ENCODE measurements at regions not wholly inside any gene's neighbourhood (a gene's known extent, or its start where the extent isn't known, plus 50 kb on each side); places are given as distances from the start of the nearest gene placed in this dataset.

GRCh38 chr20:60835876-60836275, 416.2 kb upstream of the CDH4 start:
- ATAC-seq (ENCODE audit: low read depth): no peak

GRCh38 chr20:60837173-60837770, 414.8 kb upstream of the CDH4 start:
- no peak overlapping the region for H3K27ac Mint-ChIP-seq
- peaks cover 2% of the 10 kb centered on the region for H3K27me3 Mint-ChIP-seq
- DNase-seq (ENCODE audit: low spot score in 2 of 2) (no peak), ATAC-seq (ENCODE audit: low read depth) (no peak)
- H3K4me1 Mint-ChIP-seq: no peaks in the 10 kb centered on the region
- no peaks in the 10 kb centered on the region for H3K36me3 Mint-ChIP-seq
- H3K4me3 Mint-ChIP-seq: no peak overlapping the region
- peaks cover 2% of the 10 kb centered on the region for H3K9me3 Mint-ChIP-seq

More at GRCh38 chr20:60835876-60836275, 416.2 kb upstream of the CDH4 start:
- no peak for DNase-seq (ENCODE audit: low spot score in 2 of 2)
- Mint-ChIP-seq H3K27ac (no peak overlapping the region), H3K4me1 (no peaks in the 10 kb centered on the region), H3K9me3 (peaks cover 4% of the 10 kb centered on the region), H3K4me3 (no peak overlapping the region), H3K27me3 (peaks cover 2% of the 10 kb centered on the region), H3K36me3 (no peaks in the 10 kb centered on the region)

- ATAC-seq (ENCODE audit: low read depth) (no peak), DNase-seq (ENCODE audit: low spot score in 2 of 2) (no peak)
- H3K27me3 Mint-ChIP-seq: peaks cover 2% of the 10 kb centered on the region
- H3K27ac Mint-ChIP-seq: no peak overlapping the region
- no peak overlapping the region for H3K4me3 Mint-ChIP-seq
- H3K36me3 Mint-ChIP-seq: no peaks in the 10 kb centered on the region
- H3K4me1 Mint-ChIP-seq: no peaks in the 10 kb centered on the region
- peaks cover 2% of the 10 kb centered on the region for H3K9me3 Mint-ChIP-seq
Observed at GRCh38 chr20:60838297-60838696, 413.8 kb upstream of the CDH4 start.

GRCh38 chr20:60840971-60841370, 411.1 kb upstream of the CDH4 start:
- H3K27me3 Mint-ChIP-seq: no peaks in the 10 kb centered on the region
- peaks cover 2% of the 10 kb centered on the region for H3K9me3 Mint-ChIP-seq
- no peak overlapping the region for H3K4me3 Mint-ChIP-seq
- DNase-seq (ENCODE audit: low spot score in 2 of 2) (no peak), ATAC-seq (ENCODE audit: low read depth) (no peak)
- H3K36me3 Mint-ChIP-seq: no peaks in the 10 kb centered on the region
- no peak overlapping the region for H3K27ac Mint-ChIP-seq
- no peaks in the 10 kb centered on the region for H3K4me1 Mint-ChIP-seq

GRCh38 chr20:60845146-60845545, 406.9 kb upstream of the CDH4 start:
- DNase-seq (ENCODE audit: low spot score in 2 of 2) (no peak), ATAC-seq (ENCODE audit: low read depth) (no peak)
- Mint-ChIP-seq H3K36me3 (no peaks in the 10 kb centered on the region), H3K9me3 (peaks cover 2% of the 10 kb centered on the region), H3K27ac (no peak overlapping the region), H3K4me3 (no peak overlapping the region), H3K4me1 (no peaks in the 10 kb centered on the region), H3K27me3 (no peaks in the 10 kb centered on the region)

- DNase-seq (ENCODE audit: low spot score in 2 of 2): no peak
- H3K27me3 Mint-ChIP-seq: no peaks in the 10 kb centered on the region
- ATAC-seq (ENCODE audit: low read depth): no peak
- H3K4me1 Mint-ChIP-seq: no peaks in the 10 kb centered on the region
- peaks cover 7% of the 10 kb centered on the region for H3K9me3 Mint-ChIP-seq
- H3K36me3 Mint-ChIP-seq: no peaks in the 10 kb centered on the region
- H3K27ac Mint-ChIP-seq: no peak overlapping the region
- H3K4me3 Mint-ChIP-seq: no peak overlapping the region
Observed at GRCh38 chr20:60851826-60852704, 400.0 kb upstream of the CDH4 start.

- Mint-ChIP-seq H3K4me3 (no peak overlapping the region), H3K9me3 (peaks cover 5% of the 10 kb centered on the region), H3K27ac (no peak overlapping the region), H3K36me3 (no peaks in the 10 kb centered on the region), H3K27me3 (no peaks in the 10 kb centered on the region), H3K4me1 (no peaks in the 10 kb centered on the region)
- ATAC-seq (ENCODE audit: low read depth): no peak
- DNase-seq (ENCODE audit: low spot score in 2 of 2): no peak
Observed at GRCh38 chr20:60857708-60858107, 394.4 kb upstream of the CDH4 start.

- Mint-ChIP-seq H3K9me3 (peaks cover 4% of the 10 kb centered on the region), H3K4me1 (no peaks in the 10 kb centered on the region), H3K27ac (no peak overlapping the region), H3K27me3 (no peaks in the 10 kb centered on the region), H3K36me3 (no peaks in the 10 kb centered on the region), H3K4me3 (no peak overlapping the region)
- ATAC-seq (ENCODE audit: low read depth) (no peak), DNase-seq (ENCODE audit: low spot score in 2 of 2) (no peak)
Observed at GRCh38 chr20:60862601-60863000, 389.5 kb upstream of the CDH4 start.

- Mint-ChIP-seq H3K9me3 (peaks cover 4% of the 10 kb centered on the region), H3K4me1 (no peaks in the 10 kb centered on the region), H3K4me3 (no peak overlapping the region), H3K27me3 (no peaks in the 10 kb centered on the region), H3K36me3 (no peaks in the 10 kb centered on the region), H3K27ac (no peak overlapping the region)
- ATAC-seq (ENCODE audit: low read depth): no peak
- no peak for DNase-seq (ENCODE audit: low spot score in 2 of 2)
Observed at GRCh38 chr20:60863548-60863947, 388.5 kb upstream of the CDH4 start.

- ATAC-seq (ENCODE audit: low read depth) (no peak), DNase-seq (ENCODE audit: low spot score in 2 of 2) (no peak)
- Mint-ChIP-seq H3K9me3 (peaks cover 4% of the 10 kb centered on the region), H3K36me3 (no peaks in the 10 kb centered on the region), H3K4me1 (no peaks in the 10 kb centered on the region), H3K4me3 (no peak overlapping the region), H3K27me3 (no peaks in the 10 kb centered on the region), H3K27ac (no peak overlapping the region)
Observed at GRCh38 chr20:60867589-60867988, 384.5 kb upstream of the CDH4 start.

GRCh38 chr20:60868316-60868891, 383.7 kb upstream of the CDH4 start:
- Mint-ChIP-seq H3K4me1 (no peaks in the 10 kb centered on the region), H3K9me3 (peaks cover 3% of the 10 kb centered on the region), H3K4me3 (no peak overlapping the region), H3K27me3 (no peaks in the 10 kb centered on the region), H3K27ac (no peak overlapping the region), H3K36me3 (no peaks in the 10 kb centered on the region)
- no peak for ATAC-seq (ENCODE audit: low read depth)
- DNase-seq (ENCODE audit: low spot score in 2 of 2): no peak

GRCh38 chr20:60869087-60869486, 383.0 kb upstream of the CDH4 start:
- H3K27me3 Mint-ChIP-seq: no peaks in the 10 kb centered on the region
- H3K4me1 Mint-ChIP-seq: no peaks in the 10 kb centered on the region
- no peak overlapping the region for H3K27ac Mint-ChIP-seq
- no peak overlapping the region for H3K4me3 Mint-ChIP-seq
- H3K9me3 Mint-ChIP-seq: no peaks in the 10 kb centered on the region
- H3K36me3 Mint-ChIP-seq: no peaks in the 10 kb centered on the region
- ATAC-seq (ENCODE audit: low read depth): no peak
- DNase-seq (ENCODE audit: low spot score in 2 of 2): no peak

GRCh38 chr20:60869625-60870024, 382.4 kb upstream of the CDH4 start:
- no peaks in the 10 kb centered on the region for H3K9me3 Mint-ChIP-seq
- no peak overlapping the region for H3K27ac Mint-ChIP-seq
- H3K36me3 Mint-ChIP-seq: no peaks in the 10 kb centered on the region
- no peak overlapping the region for H3K4me3 Mint-ChIP-seq
- H3K4me1 Mint-ChIP-seq: no peaks in the 10 kb centered on the region
- no peaks in the 10 kb centered on the region for H3K27me3 Mint-ChIP-seq
- ATAC-seq (ENCODE audit: low read depth) (no peak), DNase-seq (ENCODE audit: low spot score in 2 of 2) (no peak)

- ATAC-seq (ENCODE audit: low read depth): no peak
- H3K27me3 Mint-ChIP-seq: no peaks in the 10 kb centered on the region
- H3K36me3 Mint-ChIP-seq: no peaks in the 10 kb centered on the region
- no peak overlapping the region for H3K27ac Mint-ChIP-seq
- H3K4me3 Mint-ChIP-seq: no peak overlapping the region
- DNase-seq (ENCODE audit: low spot score in 2 of 2): no peak
- H3K4me1 Mint-ChIP-seq: no peaks in the 10 kb centered on the region
- H3K9me3 Mint-ChIP-seq: no peaks in the 10 kb centered on the region
Observed at GRCh38 chr20:60870040-60870439, 382.0 kb upstream of the CDH4 start.
